A673 (cell line): ENCODE measurements at regions not wholly inside any gene's neighbourhood (a gene's known extent, or its start where the extent isn't known, plus 50 kb on each side); places are given as distances from the start of the nearest gene placed in this dataset.

Experiments
- EZH2 ChIP-seq: fragments of 200-600 bp; sonication (generic); IDR thresholded peaks from 2 replicates; pipeline ENCODE4 v1.6.1; 2017; ENCODE audit warnings: borderline replicate concordance, low read depth, mild to moderate bottlenecking, mixed read lengths, antibody characterized with exemption, low read length; ENCODE audit not compliant: poor library complexity, severe bottlenecking
- TF ChIP-seq, protein P1 (sequence below): fragments of 300-800, 200-600 bp; sonication (generic); conservative IDR thresholded peaks from 2 replicates; pipeline ENCODE4 v1.5.1; 2017; ENCODE audit warnings: low read depth, mild to moderate bottlenecking, antibody characterized with exemption, low read length, moderate library complexity, mixed read lengths

DNA sequence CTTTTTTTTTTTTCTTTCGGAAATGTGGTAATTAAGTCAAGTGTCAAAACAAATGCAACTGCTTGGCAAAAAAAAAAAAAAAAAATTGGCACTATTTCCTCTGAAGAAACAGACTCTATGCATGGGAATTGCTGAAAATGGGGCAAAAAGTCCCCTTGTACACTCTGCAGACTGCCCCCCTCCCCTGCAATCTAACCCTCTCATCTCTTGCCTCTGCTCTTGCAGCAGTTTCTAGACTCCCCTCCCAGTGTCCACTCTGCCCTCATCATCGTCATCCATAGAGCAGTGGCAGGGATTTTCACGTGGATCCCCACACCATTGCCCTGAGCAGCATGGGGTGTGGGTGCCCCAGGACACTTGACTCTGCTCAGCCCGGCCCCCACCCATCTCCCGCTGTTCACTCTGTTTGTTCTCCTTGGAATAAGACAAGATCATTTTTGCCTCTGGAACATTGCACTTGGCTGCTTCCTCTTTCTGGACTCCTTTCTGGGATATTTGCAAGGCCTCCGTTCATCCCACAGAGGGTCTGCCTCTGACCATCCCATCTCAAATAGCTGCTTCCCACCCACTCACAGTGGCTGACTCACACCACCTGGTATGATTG is 213.9 kb downstream of the ACKR3 start:
- TF ChIP-seq, protein P1, sequence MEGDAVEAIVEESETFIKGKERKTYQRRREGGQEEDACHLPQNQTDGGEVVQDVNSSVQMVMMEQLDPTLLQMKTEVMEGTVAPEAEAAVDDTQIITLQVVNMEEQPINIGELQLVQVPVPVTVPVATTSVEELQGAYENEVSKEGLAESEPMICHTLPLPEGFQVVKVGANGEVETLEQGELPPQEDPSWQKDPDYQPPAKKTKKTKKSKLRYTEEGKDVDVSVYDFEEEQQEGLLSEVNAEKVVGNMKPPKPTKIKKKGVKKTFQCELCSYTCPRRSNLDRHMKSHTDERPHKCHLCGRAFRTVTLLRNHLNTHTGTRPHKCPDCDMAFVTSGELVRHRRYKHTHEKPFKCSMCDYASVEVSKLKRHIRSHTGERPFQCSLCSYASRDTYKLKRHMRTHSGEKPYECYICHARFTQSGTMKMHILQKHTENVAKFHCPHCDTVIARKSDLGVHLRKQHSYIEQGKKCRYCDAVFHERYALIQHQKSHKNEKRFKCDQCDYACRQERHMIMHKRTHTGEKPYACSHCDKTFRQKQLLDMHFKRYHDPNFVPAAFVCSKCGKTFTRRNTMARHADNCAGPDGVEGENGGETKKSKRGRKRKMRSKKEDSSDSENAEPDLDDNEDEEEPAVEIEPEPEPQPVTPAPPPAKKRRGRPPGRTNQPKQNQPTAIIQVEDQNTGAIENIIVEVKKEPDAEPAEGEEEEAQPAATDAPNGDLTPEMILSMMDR = no peak
- TF ChIP-seq EZH2 = no peak
